NT2/D1 (cell line): ENCODE measurements at regions not wholly inside any gene's neighbourhood (a gene's known extent, or its start where the extent isn't known, plus 50 kb on each side); places are given as distances from the start of the nearest gene placed in this dataset.

Experiments
- DNase-seq: peaks from one replicate; pipeline ENCODE4 v3.0.0-alpha.2; 2011; ENCODE audit warnings: low read depth, low spot score
- H3K27me3 ChIP-seq: 2 replicates; pipeline ENCODE4 v1.6.0; 2011; ENCODE audit warnings: mild to moderate bottlenecking; ENCODE audit not compliant: insufficient read length, insufficient read depth
- H3K36me3 ChIP-seq: 2 replicates; pipeline ENCODE4 v1.6.1; 2011; ENCODE audit warnings: mild to moderate bottlenecking, low read length, mixed read lengths; ENCODE audit not compliant: insufficient read depth, insufficient read length
- H3K4me1 ChIP-seq: 2 replicates; pipeline ENCODE4 v1.5.1; 2011; ENCODE audit not compliant: insufficient read depth, insufficient read length
- H3K4me3 ChIP-seq: 2 replicates; pipeline ENCODE4 v1.5.1; 2011; ENCODE audit warnings: low read depth; ENCODE audit not compliant: insufficient read length
- H3K9ac ChIP-seq: 2 replicates; pipeline ENCODE4 v1.6.0; 2011; ENCODE audit warnings: low read depth; ENCODE audit not compliant: insufficient read length
- H3K9me3 ChIP-seq: 2 replicates; pipeline ENCODE4 v1.5.1; 2011; ENCODE audit warnings: mild to moderate bottlenecking, low read length; ENCODE audit not compliant: insufficient read depth
- SUZ12 ChIP-seq: IDR thresholded peaks from 2 replicates; pipeline ENCODE4 v1.6.1; 2011; ENCODE audit not compliant: insufficient read length, insufficient read depth; ENCODE audit errors: extremely low read depth
- YY1 ChIP-seq: IDR thresholded peaks from 2 replicates; pipeline ENCODE4 v1.6.1; 2011; ENCODE audit not compliant: insufficient read length, insufficient read depth
- ZNF274 ChIP-seq: IDR thresholded peaks from 2 replicates; pipeline ENCODE4 v1.6.1; 2011; ENCODE audit warnings: mild to moderate bottlenecking, low read depth, low read length

DNA sequence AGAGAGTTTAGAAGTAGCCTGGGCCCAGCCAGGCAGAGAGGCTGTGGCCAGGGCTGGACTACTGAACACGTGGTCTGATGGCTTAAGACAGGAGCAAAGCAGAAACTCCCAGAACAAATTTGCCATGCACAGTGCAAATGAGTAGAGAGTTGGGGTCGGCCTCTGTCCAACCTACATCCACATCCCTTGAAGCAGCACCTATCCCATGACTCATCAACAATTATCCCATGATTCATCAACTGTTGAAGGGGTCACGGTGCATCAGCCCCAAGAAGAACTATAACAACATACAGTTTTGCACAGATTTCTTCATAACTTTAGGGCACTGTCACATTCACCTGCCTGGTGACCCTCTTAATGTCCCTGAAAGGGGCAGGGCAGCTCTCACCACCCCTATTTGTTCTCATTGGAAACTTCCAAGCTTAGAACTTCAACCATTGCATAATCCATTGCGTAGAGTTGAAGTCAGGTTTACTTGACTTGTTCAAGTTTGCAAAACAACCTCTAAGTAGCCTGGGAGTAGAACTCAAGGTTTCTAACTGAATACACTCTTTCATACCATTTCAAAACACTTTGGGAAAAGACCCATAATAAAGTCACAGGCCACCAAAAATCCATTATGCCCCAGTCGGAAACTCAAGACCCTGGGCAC is 235.2 kb upstream of the CDH5 start:
- H3K27me3 ChIP-seq: no peaks in the 10 kb centered on the region
- H3K9ac ChIP-seq: no peak overlapping the region
- no peaks in the 10 kb centered on the region for H3K4me1 ChIP-seq
- H3K9me3 ChIP-seq: no peaks in the 10 kb centered on the region
- H3K4me3 ChIP-seq: no peak overlapping the region
- H3K36me3 ChIP-seq: no peaks in the 10 kb centered on the region
- TF ChIP-seq SUZ12 (no peak), ZNF274 (no peak), YY1 (no peak)
- DNase-seq: no peak

DNA sequence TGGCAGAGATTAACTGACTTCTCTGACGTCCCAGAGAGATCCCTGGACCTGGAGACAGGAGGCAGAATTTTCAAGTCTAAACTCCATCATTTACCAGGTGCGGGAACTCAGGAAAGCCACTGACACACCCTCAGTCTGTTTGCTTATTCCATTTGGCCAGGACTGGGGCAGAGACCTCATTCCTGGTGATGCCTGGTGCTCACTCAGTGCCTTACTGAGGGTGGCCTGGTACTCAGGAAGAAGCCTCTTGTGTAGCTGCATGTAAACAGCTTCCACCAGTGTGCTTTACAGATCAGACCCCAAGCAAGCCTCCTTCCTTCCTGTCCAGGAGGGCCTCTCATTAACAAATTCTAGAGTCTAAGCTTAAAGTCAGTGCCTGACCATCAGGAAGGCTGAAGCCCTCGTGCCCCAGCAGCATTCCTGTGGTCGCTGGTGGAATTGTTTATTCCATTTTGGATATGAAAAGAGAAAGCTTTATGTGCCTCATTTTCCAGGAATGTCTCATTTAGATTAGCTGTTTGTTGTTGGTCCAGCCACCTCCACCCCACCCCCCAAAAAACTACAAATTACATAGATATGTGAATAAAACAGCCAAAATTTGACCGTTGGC is 236.1 kb upstream of the CDH5 start:
- H3K27me3 ChIP-seq: no peaks in the 10 kb centered on the region

DNA sequence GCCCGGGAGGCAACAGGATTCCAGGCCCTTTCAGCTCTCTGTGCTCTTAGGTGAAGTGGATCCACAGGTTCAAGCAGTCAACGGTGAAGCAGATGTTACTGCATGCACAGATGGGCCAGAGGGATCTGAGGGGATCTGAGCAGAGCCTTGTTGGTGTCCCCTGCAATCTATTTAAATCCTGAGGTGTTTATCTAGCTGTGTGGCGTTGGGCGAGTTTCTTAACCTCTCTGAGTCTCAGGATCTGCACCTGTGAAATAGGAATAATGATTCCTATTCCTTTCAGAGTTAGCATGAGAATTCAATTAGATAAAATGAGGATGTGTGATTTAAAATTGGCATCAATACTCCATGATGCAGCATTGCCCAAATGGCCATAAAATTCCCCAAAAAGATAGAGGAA is 237.3 kb upstream of the CDH5 start:
- Histone ChIP-seq H3K9ac (no peak overlapping the region), H3K4me3 (no peak overlapping the region), H3K4me1 (no peaks in the 10 kb centered on the region), H3K9me3 (no peaks in the 10 kb centered on the region), H3K27me3 (no peaks in the 10 kb centered on the region), H3K36me3 (no peaks in the 10 kb centered on the region)
- no peak for DNase-seq
- TF ChIP-seq ZNF274 (no peak), YY1 (no peak), SUZ12 (no peak)

More for the DNA sequence above, 236.1 kb upstream of the CDH5 start:
- Histone ChIP-seq H3K4me3 (no peak overlapping the region), H3K9ac (no peak overlapping the region), H3K4me1 (no peaks in the 10 kb centered on the region), H3K9me3 (no peaks in the 10 kb centered on the region), H3K36me3 (no peaks in the 10 kb centered on the region)
- DNase-seq: no peak
- TF ChIP-seq YY1: no peak
- no peak for TF ChIP-seq SUZ12

DNA sequence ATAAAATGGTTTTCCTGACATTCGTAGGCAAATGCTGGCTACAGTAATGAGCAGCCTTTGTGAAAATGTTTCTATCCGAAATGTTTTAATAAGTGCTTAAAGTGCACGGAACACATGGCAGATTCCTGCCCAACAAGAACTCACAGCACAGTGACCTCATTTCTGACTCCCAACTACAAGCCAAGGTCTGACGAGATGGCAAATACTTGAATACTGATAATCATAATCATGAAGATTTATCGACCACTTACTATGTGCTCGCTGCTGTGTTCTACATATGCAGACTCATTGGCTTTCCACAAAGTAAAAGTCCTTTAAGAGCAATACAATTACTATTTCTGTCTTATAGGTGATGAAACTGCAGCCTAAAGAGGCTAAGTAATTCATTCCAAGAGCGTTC is 238.1 kb upstream of the CDH5 start:
- Histone ChIP-seq H3K27me3 (no peaks in the 10 kb centered on the region), H3K4me3 (no peak overlapping the region), H3K36me3 (no peaks in the 10 kb centered on the region), H3K9ac (no peak overlapping the region), H3K4me1 (no peaks in the 10 kb centered on the region), H3K9me3 (no peaks in the 10 kb centered on the region)
- no peak for DNase-seq
- TF ChIP-seq YY1: no peak
- no peak for TF ChIP-seq ZNF274
- no peak for TF ChIP-seq SUZ12

DNA sequence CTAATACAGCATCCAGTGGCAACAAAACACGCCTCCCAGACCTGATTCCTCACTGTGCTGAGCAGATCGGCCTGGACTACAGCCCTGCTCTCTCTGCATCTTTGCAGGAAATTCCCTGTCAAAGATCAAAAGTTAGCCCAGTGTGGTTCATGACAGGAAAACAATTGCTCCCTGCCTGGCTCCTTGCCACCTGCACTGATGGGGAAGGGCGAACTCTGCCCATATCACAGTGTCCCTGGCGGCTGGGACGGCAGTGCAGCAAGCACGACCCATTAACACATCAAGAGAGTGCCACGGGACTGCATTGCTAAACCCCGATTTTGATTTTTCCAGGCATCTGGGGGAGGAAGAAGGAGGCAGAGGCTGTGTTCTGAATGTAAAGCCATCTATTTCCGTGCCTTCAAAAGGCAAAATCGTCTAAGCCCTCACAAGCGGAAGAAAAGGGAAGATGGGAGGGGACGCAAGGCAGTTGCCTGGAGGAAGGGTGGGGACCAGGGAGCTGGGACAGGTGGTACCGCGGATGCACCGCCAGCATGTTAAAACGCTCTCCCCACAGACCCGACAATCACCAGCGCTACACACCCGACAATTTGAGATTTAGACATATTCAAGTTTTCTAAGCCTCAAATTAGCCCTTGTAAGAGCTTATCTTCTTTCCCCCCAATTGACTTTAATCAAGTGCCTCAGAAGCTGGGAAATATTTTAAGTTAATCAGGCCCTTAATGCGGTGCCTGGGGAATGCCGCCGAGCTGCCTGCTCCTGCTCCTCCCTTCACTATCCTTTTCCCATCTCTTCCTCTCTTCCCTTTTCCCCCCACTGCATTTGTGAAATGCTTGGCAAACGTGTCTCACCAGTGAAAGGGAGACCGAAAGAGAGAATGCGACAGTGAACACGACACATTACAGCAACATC is 238.8 kb upstream of the CDH5 start:
- Histone ChIP-seq H3K9me3 (no peaks in the 10 kb centered on the region), H3K27me3 (no peaks in the 10 kb centered on the region), H3K4me1 (no peaks in the 10 kb centered on the region), H3K9ac (no peak overlapping the region), H3K36me3 (no peaks in the 10 kb centered on the region), H3K4me3 (no peak overlapping the region)
- no peak for DNase-seq
- TF ChIP-seq ZNF274 (no peak), SUZ12 (no peak), YY1 (no peak)

DNA sequence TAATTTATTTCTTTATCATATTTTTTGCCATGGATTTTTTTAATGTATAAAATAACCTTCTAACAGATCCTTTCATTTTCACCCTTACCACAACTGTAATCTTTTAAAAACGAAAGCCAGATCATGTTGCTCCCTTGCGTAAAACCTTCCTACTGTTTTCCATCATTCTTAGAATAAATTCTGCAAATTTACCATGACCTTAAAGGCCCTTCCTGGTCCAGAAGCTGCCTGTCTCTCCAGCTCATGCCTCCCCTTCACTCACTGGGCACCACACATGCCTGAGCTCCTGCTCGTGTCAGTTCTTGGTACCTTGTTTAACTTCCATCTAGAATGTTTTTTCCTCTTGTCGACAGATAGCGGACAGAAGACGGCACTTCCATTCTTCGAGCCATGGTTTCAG is 245.0 kb upstream of the CDH5 start:
- H3K9ac ChIP-seq: no peak overlapping the region
- no peak overlapping the region for H3K4me3 ChIP-seq
- DNase-seq: no peak
- H3K36me3 ChIP-seq: no peaks in the 10 kb centered on the region
- H3K9me3 ChIP-seq: no peaks in the 10 kb centered on the region
- no peaks in the 10 kb centered on the region for H3K4me1 ChIP-seq
- H3K27me3 ChIP-seq: no peaks in the 10 kb centered on the region
- TF ChIP-seq SUZ12 (no peak), ZNF274 (no peak), YY1 (no peak)

DNA sequence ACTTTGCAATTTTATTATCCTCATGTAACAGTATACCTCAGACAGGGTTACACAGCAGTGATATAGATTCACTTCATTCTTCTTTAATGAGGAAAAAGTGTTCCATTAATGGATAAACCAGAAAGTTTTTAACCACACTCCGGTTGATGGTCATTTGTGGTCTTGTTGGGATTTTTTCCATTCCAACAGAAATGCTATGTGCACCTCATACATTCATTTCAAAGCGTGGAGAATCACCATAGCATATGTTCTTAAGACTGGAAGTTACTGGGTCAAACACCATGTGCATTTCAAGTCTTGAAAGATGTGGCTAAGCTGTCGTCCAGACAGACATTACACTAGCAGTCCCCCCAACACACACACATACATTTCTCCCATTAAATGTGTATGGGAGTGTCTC is 245.8 kb upstream of the CDH5 start:
- no peak for DNase-seq
- Histone ChIP-seq H3K9me3 (no peaks in the 10 kb centered on the region), H3K27me3 (no peaks in the 10 kb centered on the region), H3K4me1 (no peaks in the 10 kb centered on the region), H3K4me3 (no peak overlapping the region), H3K36me3 (no peaks in the 10 kb centered on the region), H3K9ac (no peak overlapping the region)
- TF ChIP-seq ZNF274 (no peak), YY1 (no peak), SUZ12 (no peak)
